Limb (tissue), 2 donors: ENCODE measurements at regions not wholly inside any gene's neighbourhood (a gene's known extent, or its start where the extent isn't known, plus 50 kb on each side); places are given as distances from the start of the nearest gene placed in this dataset.
A peak's percentile ranks its signal among the peaks of the same experiment; 100 is the strongest.
"Not testable (repeated sequence)": the region's sequence is repeated elsewhere in the genome, so short reads cannot be mapped to it uniquely, and the experiment has no call there.

Source experiments
- DNase-seq, 2 donors: peaks; one replicate each; pipeline ENCODE4 v3.0.0-alpha.2; 2016; ENCODE audit errors: extremely low spot score in 2 of 2

DNA sequence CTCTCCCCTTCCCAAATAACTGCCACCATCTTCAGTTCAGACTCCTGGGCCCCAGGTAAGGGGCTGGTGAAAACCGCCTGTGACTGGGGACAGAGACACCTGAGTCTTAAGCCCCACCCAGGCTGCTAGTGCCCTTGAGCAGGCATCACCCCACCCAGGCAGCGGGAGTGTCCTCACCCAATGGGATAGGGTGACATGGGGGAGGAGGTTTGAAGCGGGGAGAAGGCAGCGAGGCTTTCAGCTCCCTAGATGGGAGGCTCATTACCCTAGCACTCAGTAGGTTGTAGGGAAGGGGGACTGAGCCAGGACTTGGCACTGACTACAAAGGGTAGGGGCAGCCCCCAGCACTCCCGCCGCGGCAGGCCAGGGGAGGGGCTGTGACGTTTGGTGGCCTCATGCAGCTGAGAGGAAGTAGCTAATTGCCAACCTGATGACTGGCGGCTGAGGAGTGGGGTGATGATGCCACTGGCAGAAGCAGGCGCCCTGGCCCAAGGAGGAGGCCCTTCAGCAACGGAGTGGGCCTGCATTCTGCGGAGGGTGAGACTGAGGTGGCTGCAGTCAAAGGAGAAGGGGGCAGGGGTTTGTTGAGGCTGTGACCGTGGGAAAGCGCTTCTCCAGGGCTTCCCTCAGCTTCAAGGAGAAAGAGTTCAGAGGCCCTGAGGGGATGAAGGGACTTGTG lies 126.9 kb downstream of the MRPL14 start:
- DNase-seq: peak in 1 of 2 donors; percentile 59

DNA sequence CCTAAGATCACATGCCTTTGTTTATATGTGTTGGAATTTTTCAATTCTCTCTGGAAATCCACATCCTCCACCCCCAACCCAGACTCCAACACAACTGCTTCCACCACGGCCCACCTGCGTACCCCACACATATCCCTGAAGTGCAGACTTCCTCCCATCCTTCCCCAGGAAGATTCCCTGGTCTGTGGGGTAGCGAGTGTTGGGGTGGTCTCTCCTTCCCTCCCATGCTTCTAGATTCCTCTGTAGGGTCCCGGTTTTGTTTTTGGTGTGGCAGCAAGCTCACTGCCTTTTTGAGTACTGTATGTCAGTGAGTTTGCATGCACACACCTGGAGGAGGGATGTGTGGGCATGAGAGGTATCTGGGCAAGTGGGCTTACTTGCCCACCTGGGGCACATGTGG lies 127.6 kb downstream of the MRPL14 start:
- no peak for DNase-seq

GRCh38 chr6:43998592-43999243 lies 128.5 kb downstream of the MRPL14 start:
- not testable (repeated sequence) for DNase-seq

GRCh38 chr6:43997990-43998585 lies 129.2 kb downstream of the MRPL14 start:
- not testable (repeated sequence) for DNase-seq

DNA sequence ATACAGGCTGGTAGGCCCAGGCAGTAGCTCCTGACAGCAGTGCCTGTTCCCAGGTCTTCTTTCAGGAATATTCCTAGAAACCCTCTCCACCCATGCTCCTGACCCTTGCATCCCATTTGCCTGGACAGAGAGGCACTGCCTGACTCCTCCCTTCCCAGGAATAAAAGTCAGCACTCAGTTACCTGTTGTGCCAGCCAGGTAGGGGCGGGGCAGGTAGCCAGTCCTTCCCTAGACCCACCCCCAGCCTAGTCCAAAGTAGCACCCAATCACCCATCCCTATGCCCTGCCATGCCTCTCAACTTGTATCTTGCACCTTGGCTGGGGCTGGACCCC lies 129.9 kb downstream of the MRPL14 start:
- DNase-seq: peak in 1 of 2 donors; percentile 16

DNA sequence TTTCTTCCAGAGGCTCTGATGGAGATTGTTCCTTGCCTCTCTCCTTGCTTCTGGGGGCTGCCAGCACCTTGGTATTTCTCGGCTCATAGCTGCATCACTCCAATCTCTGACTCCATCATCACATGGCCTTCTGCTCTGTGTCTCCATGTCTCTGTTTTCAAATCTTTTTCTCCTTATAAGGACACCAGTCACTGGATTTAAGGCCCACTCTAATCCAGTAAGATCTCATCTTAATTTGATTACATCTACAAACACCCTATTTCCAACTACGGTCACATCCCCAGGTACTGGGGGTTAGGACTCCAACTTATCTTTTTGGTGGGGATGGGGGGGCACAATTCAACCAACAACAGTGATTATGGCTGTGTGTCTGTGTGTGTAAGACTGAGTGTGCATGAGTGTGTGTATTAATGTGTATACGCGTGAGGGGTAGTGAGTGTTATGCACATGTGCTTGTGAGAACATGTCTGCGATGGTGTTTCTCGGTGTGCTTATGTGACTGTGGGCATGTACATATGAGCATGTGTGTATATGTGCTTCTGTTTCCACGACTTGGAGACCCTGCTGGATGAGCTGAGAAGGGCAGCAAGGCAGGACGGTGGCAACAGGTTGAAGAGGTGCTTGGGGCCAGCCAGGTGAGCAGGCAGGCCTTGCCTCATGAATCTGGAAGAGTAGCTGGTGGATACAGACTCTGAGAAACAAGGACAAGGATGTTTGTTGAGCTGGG lies 130.5 kb downstream of the MRPL14 start:
- DNase-seq: peak in 1 of 2 donors; percentile 15

DNA sequence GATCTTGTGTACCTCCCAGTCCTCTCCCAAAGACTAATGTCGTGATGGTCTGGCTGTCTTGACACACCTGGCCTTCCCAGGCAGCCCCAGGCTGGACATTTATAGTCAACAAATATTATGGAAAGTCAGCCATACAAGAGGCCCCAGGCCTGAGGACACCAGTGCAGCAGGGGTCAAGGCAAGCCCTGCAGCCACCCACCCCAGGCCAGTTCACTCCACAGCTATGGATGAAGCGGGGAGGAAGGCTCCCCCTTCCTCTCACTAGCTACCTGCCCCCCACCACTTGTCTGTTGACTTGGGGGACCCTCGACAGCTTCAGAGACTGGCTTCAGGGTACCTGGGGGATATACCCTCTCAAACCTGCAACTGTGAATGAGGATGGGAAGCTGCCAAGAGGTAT lies 132.1 kb downstream of the MRPL14 start:
- no peak for DNase-seq

GRCh38 chr6:43993881-43994523 lies 133.2 kb downstream of the MRPL14 start:
- DNase-seq: peak in 1 of 2 donors; percentile 25

- no peak for DNase-seq
Observed at GRCh38 chr6:43992783-43993644, 134.2 kb downstream of the MRPL14 start.

DNA sequence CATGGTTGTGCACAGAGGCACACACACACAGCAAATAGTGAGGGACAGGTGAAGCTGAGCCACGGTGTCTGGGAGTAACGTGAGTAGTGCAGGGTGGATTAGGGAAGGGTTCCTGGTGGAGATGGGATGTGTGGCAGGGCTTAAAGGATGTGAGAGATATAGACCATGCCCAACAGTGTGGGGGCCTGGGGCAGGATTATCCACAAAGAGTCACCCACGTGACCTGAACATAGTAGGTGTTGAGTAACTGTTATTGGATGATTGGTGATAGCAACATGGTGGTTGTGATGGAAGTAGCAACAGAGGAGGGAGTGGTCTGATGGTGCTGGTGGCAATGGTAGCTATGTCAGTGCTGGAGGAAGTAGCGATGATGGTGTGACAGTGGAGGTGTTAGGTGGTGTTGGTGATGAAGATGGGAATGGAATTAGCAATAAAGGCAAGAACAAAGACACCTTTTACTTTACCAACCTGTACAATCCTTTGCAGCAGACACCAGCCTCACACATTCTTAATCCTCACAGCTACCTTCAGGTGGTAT lies 135.1 kb downstream of the MRPL14 start:
- no peak for DNase-seq

DNA sequence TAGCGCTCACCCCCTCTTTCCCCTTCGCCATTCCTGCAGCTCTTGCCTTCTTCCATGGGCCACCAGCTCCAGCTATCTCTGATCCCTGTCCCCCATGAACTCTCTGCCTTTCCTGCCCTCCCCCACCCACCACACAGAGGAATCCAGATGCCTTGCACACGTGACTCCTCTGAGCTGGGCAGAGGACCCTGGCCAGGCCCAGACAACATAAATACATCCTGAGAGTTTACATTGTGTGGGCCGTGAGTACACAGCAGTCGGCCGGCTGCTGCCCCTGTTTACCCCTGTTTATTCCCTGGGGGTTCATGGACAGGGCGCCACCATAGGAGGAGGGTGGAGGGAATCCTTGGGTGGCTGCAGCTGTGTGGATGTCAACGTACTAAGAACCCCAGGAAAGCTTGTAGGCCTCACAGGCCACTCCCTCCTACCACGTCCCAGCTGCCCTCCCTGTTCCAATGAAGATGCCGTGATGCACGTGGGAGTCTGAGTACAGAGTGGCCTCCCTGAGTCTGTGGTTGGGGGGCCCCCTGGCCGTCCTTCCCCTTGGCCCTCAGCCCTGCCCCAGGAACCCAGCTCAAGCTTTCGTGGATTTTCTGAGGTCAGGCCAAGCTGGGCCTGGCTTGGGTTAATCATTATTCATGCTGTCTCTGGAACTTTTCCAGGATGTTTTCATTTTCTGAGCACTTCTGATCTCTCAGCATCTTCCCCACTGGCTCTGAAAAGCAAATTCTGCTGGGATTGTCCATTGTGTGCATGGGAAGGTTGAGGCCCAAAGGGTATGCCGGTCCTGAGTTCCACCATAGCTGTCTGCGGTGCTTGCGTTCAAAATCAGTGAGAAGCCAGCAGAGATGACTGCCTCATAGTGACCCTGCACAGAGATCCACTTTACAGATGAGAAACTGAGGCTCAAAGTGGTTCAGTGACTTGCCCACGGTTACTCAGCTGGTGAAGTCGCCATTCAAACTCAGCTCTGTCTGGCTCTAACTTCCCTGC lies 136.3 kb downstream of the MRPL14 start:
- peak; percentile 68 to 72 for DNase-seq

GRCh38 chr6:43990275-43990626 lies 137.0 kb downstream of the MRPL14 start:
- no peak for DNase-seq

DNA sequence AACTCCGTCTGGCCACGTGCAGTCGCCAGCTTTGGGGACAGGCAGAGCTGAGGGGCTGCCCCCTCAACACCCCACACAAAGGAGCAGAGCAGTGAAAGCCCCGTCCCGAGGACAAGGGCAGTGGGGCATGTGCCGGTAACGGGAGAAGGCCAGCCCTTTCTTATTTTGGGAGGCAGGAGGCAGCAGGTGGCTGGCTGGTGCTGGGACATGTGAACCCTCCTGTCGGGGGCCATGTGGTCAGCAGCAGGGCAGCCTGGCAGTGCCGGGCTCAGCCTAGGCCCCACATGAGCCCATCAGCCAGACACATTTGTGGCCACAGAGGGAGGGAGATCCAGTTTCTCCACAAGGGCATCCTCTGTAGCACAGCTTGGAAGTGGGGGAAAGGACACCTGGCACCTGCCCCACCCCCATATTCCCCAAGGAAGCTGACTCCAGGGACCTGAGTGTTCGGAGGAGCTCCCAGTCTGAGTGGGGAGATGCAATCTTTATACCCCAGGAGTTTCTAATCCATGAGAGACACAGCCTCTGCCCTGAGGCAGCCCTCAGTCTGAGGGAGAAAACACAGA lies 137.6 kb downstream of the MRPL14 start:
- no peak for DNase-seq

DNA sequence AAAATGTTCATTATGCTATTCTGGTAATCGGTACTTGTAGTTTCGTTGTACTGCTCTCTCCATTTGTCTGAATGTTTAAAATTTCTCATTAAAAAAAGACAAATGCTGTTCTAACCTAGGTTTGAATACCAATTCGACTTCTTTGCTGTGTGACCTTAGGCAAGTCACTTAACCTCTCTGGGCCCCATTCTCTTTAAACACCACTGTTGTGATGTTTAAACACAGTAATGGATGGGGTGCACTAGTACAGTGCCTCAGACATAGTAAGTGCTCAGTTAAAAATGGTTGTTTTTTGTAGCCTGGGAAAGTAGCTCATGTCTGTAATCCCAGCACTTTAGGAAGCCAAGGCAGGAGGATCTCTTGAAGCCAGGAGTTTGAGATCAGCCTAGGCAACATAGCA lies 138.5 kb downstream of the MRPL14 start:
- no peak for DNase-seq

DNA sequence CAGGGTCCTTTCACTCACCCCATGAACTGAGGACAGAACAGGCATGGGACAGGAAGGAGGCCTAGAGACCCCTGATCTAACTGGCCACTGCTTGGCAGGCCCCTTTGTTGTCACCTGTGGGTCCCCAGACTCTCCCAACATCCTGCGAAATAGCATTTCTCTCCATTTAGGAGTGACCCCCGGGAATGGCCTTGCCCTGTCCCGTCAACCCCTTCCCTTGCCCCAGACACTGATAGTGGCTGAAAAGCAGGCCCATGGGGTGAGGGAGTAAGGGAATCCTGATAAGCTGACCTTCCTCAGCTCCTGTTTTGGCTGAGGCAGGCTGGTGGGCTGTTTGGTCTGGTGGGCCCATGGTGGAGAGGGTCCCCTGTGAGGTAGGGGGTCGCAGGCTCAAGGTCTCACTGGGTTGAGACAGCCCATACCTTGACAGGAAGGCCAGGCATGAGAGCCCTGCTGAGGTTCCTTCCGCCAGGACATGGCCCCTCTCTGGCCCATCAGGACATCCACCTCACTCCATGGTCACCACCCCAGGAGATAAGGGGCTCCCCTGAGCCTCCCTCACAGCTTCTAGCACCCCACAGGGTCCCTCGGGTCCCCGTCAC lies 139.3 kb downstream of the MRPL14 start:
- no peak for DNase-seq

- no peak for DNase-seq
Observed at GRCh38 chr6:43986177-43986825, 141.0 kb downstream of the MRPL14 start.

DNA sequence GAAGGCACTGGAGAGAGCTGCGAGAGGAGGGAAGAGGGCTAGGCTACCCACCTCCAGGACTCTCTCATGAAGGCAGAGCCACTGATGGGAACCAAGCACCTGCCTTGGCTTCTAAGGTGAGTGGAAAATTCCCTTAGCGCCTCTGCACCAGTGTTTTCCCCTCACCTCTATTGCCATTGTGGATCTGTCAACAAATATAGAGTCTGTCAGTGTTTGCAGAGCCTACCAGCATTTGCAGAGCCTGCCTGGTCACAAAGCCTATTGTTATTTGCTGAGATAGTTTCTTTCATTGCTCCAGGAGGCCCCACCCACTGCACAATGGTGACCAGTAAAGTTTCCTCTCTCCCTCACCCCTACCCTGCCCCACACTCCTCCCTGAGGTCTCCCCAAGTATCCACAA lies 141.9 kb downstream of the MRPL14 start:
- DNase-seq: no peak
